NCI-H146 treated with DMSO at 0.1 percent for 48 hours (cell line): ENCODE measurements at regions not wholly inside any gene's neighbourhood (a gene's known extent, or its start where the extent isn't known, plus 50 kb on each side); places are given as distances from the start of the nearest gene placed in this dataset.

Experiments
- DNase-seq: peaks from one replicate; lab custom pipeline; 2025; ENCODE audit not compliant: unreplicated experiment; lab: John Stamatoyannopoulos, UW

GRCh38 chr4:36794716-36795115, 449.8 kb upstream of the NWD2 start:
- no peak for DNase-seq

GRCh38 chr4:36812149-36812548, 432.4 kb upstream of the NWD2 start:
- no peak for DNase-seq

GRCh38 chr4:36815536-36815935, 429.0 kb upstream of the NWD2 start:
- DNase-seq: no peak

- peak; percentile 2 for DNase-seq
Observed at GRCh38 chr4:36823199-36823967, 421.2 kb upstream of the NWD2 start.

GRCh38 chr4:36824682-36825081, 419.9 kb upstream of the NWD2 start:
- DNase-seq: no peak

DNA sequence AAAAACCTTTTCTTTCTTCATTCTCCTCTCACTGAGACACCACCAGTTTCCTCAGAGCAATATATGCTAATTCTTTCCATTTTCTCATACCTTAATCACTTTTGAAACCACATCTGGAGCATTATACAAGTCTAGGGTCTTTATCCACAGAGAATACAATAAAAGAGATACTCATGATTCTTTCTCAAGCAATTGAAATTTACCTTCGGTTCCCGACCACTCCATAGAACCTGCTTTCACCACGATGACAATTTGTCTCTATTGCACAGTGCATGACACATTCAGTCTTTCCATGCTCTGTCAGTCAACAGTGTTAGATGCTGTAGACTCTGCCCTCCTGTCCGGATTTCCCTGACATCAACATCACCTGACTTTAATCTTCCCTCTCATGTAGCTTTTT, 409.3 kb upstream of the NWD2 start:
- no peak for DNase-seq

- no peak for DNase-seq
Observed at GRCh38 chr4:36841583-36842326, 402.8 kb upstream of the NWD2 start.

DNA sequence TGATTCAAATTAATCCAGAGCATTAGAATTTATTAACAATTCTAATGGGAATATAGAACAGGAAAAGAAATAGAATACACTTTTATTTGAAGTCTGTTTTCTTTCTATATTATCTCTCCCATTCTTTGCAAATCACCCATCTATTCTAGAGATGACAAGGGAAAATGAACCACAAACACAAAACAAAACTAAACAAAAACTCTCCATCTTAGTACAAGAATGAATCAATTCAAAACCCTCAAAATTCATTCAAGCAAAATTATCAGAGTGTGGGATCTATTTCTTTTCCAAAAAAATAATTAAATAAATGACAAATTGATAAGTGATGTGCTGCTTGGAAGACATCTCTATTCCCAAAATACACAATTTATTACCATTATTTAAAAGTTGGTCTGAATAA, 400.1 kb upstream of the NWD2 start:
- DNase-seq: no peak

GRCh38 chr4:36852856-36853255, 391.7 kb upstream of the NWD2 start:
- DNase-seq: no peak

DNA sequence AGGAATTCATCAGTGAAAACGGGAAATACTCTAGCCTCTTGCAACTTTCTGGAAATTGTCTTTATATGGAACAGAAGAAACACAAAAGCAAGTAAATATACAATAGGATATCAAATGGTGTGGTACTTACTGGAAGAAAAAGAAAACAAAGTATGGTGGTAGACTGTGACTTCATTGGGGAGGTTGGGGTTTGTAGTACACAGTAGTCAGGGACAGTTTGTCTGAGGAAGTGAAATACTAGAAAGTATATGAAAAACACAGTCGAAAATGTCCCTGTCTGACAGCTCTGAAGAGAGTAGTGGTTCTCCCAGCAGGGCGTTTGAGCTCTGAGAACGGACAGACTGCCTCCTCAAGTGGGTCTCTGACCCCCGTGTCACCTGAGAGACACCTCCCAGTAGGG, 390.0 kb upstream of the NWD2 start:
- no peak for DNase-seq

GRCh38 chr4:36863601-36864000, 380.9 kb upstream of the NWD2 start:
- no peak for DNase-seq

DNA sequence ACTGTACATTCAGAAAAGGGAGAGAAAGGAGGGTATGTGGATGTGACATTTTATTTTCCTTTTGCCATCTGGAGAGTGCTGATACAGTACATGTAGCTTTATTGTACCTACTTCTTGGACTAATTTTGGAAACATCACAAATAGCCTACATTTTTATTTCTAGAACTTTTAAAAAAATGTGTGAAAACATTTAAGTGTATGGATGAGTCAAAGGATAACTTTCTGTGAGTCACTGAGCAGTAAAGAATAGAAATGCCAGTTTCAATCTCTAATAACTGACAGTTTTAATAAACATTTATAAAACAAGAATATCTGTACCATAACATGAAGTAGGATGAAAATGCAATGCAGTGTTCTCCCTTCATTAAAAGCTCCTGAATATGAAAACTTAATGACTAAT, 374.4 kb upstream of the NWD2 start:
- DNase-seq: no peak

- no peak for DNase-seq
Observed at GRCh38 chr4:36872679-36873078, 371.9 kb upstream of the NWD2 start.

DNA sequence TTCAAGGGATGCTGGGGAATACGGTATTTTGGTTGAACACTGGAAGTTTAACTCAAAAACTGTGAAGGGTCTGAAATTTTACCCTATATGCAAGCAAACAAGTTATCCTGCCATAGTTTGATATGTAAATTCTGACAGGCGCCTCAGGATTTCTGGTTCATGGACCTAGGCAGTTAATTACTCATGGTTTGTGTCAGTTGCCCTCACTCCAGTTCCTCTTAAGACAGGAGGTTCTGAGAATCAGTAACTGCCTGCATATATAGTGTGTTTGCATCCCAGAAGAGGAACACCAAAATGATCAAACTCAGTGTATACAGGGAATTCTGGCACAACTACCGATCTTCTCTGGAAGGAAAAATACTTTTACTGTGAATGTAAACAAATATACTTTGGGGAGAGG, 360.4 kb upstream of the NWD2 start:
- DNase-seq: no peak

GRCh38 chr4:36891971-36892370, 352.6 kb upstream of the NWD2 start:
- no peak for DNase-seq

DNA sequence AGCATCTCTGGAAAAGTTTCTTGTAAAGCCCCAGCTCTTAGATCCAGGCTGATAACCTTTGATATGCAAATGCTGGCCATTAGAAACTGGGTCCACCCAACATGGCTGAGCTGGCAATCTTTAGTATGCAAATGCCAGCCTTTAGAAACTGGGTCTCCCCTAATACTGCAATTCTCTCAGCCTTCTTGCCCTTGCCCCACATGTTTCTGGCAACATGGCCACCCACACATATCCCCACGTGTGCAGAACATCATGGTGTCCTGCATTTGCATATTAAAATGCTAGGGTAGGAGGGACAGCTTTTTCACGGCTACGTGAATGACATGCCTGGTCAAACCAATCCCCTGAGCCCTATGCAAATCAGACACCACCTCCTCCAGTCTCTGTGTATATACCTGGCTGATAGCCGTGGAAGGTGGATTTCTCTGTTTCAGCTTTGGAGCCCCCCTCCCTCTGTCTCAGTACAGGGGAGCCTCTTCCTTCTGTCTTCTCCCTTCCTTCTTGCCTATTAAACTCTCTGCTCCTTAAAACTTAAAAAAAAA, 344.0 kb upstream of the NWD2 start:
- DNase-seq: no peak

GRCh38 chr4:36904823-36905222, 339.7 kb upstream of the NWD2 start:
- DNase-seq: no peak

DNA sequence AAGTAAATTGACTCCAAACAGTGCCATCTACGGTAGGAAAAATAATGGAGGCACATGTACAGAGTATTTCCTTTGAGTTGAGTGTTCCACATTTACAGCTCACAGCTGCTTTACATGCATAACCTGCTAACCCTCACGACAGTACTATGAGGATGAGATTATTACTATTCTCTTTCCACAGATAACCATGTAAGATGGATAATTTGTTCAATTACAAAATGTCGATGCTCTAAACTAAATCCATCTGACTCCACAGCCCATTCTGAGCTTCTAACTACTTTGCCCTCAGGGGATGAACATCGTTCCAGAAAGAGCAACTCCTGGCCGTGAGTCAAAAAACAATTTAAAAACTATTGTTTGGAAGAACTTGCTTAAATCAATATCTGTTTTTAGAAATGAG, 330.4 kb upstream of the NWD2 start:
- DNase-seq: no peak

DNA sequence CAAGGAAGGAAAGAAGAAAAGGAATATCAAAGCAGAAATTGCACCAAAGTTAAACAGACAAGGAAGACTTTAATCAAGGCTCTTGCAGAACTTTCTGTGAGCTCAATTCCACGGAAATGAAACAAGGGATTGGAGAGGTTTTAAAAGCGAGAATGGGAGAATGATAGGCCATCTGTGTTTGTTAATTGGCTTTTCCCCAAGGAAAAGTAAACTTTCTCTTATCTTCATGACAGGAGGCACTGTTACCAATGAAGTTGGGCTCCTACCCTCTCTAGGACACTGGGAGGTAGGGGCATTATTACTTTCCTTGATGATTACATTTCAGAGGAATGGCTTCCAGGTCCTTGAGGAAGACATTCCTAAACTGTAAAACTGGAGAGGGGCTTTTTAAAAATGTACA, 328.8 kb upstream of the NWD2 start:
- no peak for DNase-seq

- no peak for DNase-seq
Observed at GRCh38 chr4:36917413-36917812, 327.1 kb upstream of the NWD2 start.

- DNase-seq: no peak
Observed at GRCh38 chr4:36919721-36920120, 324.8 kb upstream of the NWD2 start.

- no peak for DNase-seq
Observed at GRCh38 chr4:36921476-36922216, 322.9 kb upstream of the NWD2 start.
